HG02884 (cell line): ENCODE measurements at regions not wholly inside any gene's neighbourhood (a gene's known extent, or its start where the extent isn't known, plus 50 kb on each side); places are given as distances from the start of the nearest gene placed in this dataset.

Experiments used
- ATAC-seq: cut with Tn5 transposase; IDR thresholded peaks from one replicate; pipeline ENCODE4 v1.9.1; 2021; ENCODE audit warnings: mild to moderate bottlenecking, moderate library complexity; ENCODE audit not compliant: unreplicated experiment

DNA sequence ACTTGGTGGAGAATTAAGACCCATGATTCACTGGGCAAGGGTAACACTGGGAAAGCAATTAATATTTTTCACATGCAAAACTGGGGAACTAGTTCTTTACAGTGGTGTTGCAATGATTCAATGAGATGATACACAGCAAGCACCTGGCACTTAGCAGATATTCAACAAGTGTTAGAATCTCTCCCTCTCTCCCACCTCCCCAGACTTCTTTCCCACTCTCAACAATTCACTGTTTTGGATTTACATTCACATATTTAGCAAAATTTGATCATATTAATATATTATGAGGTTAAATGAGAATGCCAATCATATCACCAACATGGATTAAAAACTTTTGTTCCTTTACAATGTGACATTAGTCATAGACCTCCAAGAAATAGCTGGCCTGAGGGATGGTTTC is 223.1 kb upstream of the GRIP1 start:
- ATAC-seq, result no peak

DNA sequence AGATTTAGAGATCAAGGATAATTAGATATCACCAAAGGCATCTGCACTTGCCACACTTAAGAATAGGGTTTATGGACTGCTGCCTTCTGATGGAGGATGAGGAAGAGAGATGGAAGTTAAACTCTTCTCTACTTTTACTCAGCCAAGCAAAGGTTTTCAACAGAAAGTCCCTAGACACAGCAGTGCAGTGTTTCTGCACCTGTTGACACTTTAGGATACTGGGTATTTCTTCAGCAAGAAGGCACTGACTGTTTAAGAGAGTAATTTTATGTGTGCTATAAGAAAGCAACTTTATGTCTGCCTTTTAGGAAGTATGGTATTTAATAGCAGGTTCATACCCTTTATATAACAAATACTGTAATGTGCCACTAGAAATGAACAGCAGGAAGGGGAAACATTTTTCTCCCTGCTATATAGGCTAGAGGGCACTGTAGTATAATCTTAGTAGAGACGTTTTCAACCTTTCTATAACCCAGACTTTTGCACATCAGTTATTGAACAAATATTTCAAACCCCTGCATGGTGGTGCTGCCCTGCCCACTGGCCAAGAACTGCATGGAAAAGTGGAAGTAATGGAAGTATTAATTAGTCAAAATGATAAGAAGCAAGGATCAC is 225.0 kb upstream of the GRIP1 start:
- no peak for ATAC-seq

- no peak for ATAC-seq
These were observed 226.3 kb upstream of the GRIP1 start for GRCh38 chr12:66905201-66905600.

DNA sequence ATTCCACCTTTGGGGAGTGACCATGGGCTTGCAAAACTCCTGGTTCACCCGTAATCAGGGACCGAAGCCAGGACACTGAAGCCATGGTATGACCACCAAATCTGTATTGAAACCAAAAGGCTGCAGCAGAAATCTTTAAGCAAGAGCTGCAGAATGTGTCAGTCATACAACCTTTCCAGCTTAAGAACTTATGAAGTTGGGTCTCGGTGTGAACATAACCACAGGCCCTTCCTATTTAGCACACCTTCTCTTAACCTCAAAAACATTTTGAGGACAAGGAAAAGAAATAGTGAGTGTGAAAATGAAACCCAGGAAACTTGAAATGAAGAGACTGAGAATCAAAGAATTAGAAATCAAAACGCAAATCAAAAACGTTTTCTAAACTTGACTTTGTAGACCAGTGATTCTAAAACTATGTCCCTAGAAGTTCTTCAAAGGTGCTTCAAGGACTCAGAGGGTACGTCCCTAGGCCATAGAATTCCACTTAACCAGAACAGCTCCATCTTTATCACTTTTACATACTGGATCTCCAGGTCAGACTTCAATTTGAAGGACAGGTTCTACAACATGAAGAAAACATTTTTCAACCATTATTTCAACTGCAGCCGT is 231.6 kb upstream of the GRIP1 start:
- ATAC-seq, result no peak

GRCh38 chr12:66915306-66915904 is 236.5 kb upstream of the GRIP1 start:
- no peak for ATAC-seq

DNA sequence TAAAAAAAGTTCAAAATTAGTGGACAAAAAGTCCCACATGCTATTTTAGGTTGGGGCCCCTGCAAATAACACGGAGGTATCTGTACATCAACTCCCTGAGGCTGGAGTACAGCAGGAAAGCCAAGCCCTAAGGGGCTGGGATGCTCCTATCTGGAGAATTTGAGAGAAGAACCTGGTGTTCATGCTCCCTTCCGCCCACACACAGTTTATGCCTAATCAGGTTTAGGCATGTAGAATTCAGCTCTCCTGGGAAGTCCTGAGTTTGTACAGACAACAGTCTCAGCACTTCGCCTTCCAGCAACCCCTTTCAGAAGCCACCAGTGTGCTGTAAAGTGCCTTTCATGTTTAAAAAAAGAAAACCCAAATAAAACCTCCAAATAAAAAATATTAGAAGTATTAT is 237.3 kb upstream of the GRIP1 start:
- no peak for ATAC-seq

DNA sequence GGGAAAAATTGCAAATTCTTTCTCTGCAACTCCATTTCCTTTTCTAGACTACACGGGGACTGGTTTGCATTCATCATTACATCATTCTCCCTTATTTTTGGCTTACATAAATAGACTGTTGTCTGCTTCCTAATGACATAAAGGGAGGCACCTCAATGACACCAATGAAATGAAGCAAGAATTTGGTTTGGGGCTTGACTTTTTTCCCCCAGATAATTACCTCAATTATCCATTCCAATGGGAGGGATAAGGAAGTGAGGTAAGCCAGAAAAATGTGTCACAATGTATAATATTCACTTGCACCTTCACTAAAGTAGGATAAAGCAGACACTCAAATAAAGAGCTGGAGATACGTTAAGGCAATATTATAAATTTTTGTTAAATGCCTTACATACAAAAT is 240.6 kb upstream of the GRIP1 start:
- ATAC-seq, result no peak

DNA sequence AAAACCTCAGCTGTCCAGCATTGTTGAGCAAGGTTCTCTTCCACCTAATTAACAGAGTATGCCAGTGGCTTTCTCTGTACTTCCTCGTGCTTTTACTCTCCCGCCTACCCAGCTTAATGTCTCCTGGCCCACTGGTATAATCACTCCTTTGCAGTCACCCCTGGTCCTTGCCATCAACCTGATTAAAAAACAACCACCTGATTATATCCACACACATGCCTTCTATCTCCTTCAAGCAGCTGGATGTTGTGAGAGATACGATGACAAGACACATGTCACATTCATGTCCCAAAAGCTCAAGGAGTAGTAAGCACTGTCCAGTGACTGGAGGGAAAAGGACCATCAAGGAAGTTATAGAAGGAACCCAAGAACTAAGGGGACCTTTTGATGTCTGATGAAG is 241.3 kb upstream of the GRIP1 start:
- no peak for ATAC-seq

- ATAC-seq, result no peak
These were observed 242.3 kb upstream of the GRIP1 start for GRCh38 chr12:66921151-66921550.

- no peak for ATAC-seq
These were observed 246.2 kb upstream of the GRIP1 start for GRCh38 chr12:66925083-66925482.

GRCh38 chr12:66929121-66929520 is 250.2 kb upstream of the GRIP1 start:
- ATAC-seq, result no peak

GRCh38 chr12:66931091-66931490 is 252.2 kb upstream of the GRIP1 start:
- ATAC-seq, result no peak

DNA sequence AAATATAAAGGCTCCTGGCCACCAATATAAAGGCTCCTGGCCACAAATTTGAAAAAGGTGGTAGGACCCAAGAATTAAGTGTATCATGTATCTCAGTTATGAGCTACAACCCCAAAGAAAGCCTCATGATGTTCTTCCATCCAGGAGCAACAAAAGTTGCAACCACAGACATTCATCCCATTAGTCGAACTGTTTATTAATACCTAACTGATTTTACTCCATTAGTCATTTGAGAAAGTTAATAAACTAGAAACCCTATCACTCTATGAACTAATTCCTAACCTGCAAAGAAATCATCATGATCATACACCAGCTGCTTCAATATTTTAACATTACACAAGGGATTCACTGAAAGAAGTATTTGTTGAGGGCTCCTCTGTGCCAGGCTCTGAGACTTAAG is 253.2 kb upstream of the GRIP1 start:
- no peak for ATAC-seq

GRCh38 chr12:66934302-66935062 is 255.6 kb upstream of the GRIP1 start:
- ATAC-seq, result no peak

DNA sequence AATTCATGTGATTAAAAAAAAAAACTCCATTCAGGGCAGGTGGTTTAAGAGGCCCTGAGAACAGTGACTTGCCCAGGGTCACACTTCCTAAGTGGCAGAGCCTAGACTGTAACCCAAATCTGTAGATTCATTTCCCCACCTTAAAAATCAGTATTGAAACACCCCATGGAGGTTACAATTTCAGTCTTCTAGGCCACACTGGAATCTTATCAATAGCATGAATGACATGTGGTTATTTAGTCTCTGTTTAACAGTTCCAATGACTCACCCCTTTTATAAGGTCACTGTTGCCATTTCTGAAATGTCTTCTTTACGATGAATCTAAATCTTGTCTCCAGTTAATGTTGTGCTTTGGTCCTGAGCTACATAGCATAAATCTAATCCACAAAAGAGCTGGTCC is 262.3 kb upstream of the GRIP1 start:
- no peak for ATAC-seq

DNA sequence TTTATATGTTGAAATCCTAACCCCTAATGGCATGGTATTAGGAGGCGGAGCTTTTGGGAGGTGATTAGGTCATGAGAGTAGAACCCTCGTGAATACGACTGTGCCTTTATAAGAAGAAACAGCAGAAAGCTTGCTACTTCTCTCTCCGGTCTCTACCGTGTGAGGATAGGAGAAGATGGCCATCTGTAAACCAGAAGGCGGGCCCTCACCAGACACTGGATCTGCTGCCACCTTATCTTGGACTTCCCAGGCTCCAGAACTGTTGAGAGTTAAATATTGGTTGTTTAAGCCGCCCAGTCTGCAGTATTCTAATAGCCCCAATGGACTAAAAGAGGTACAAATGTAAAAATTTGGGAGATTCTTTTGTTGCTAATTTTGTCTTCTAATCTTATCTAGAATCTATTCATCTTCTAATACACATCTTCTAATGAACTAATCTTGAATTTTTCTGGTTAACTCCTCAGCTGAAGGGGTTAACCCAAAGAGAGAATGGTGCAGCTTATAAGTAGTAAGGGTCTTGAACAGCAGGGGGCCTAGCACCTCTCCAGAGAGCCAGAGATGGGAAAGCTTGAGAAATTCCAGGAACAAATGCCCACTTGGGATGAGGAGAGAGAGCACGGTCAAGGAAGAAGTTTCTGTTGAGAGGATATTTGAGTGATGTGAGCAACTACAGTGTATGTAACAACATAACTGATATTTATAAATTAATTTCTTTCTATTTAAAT is 264.0 kb upstream of the GRIP1 start:
- ATAC-seq, result no peak

DNA sequence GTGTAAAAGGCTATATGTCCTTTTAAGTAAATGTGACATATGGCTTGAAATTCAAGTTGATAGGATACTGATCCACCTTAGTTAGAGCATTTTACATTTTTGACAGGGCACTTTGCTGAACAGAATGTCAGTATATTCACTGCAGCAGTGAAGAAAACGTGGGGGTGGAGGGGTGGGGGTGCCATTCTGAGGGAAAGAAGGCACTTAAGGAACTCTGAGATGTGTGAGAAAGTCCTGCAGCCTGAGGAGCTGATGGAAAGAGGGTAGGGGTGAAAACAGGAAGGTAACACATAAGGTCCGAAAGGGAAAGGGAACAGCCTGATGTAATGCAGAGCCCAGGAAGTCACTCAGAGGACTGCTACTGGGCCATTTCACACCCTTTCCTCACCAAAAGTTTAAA is 265.5 kb upstream of the GRIP1 start:
- ATAC-seq, result no peak

DNA sequence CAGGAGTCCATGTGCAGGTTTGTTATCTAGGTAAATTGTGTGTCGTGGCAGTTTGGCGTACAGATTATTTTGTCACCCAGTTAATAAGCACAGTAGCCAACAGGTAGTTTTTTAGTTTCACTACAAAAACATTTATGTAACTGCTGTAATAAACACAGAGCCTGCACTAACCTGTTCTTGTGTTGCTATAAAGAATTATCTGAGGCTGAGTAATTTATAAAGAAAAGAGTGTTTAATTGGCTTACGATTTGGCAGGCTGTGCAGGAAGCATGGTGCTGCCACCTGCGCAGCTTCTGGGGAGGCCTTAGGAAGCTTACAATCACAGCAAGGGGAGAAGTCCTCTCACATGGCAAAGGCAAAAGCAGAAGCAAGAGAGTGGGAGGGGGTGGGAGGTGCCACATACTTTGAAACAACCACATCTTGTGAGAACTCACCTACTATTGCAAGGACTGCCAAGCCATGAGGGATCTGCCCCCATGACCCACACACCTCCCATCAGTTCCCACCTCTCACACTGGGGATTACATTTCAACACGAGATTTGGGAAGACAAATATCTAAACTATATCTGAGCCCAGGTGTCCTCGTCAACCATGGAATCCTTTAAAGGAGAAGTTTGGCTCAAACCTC is 266.4 kb upstream of the GRIP1 start:
- no peak for ATAC-seq

GRCh38 chr12:66947119-66947518 is 268.2 kb upstream of the GRIP1 start:
- ATAC-seq, result no peak

DNA sequence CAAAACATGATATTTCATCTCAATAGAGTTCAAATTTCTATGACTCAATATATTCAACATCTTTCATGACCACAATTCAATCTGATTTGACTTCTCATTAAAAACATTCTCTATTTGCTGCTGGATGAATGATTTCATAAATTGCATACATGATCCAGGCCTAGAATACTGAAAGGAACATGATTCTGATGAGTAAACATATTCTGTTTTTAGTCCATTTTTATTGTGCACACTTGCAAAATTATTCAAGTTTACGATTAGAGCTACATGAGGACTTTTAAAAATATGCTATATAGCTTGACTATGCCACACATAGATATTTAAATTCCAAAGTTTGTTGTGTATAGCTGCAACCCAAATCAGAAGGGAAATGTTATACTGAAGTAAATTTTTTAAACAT is 273.8 kb upstream of the GRIP1 start:
- no peak for ATAC-seq

- ATAC-seq, result no peak
These were observed 277.4 kb upstream of the GRIP1 start for GRCh38 chr12:66956300-66956699.
